HG02943 (cell line): ENCODE measurements at regions not wholly inside any gene's neighbourhood (a gene's known extent, or its start where the extent isn't known, plus 50 kb on each side); places are given as distances from the start of the nearest gene placed in this dataset.
"Not testable (repeated sequence)": the region's sequence is repeated elsewhere in the genome, so short reads cannot be mapped to it uniquely, and the experiment has no call there.

Experiments
- ATAC-seq: cut with Tn5 transposase; IDR thresholded peaks from one replicate; pipeline ENCODE4 v1.9.1; 2021; ENCODE audit warnings: mild to moderate bottlenecking, low read depth, moderate library complexity; ENCODE audit not compliant: unreplicated experiment

- ATAC-seq, result no peak
These were observed 349.3 kb downstream of the SOX4 start for GRCh38 chr6:21942897-21943296.

GRCh38 chr6:21946298-21946783 lies 350.5 kb downstream of the PRL start:
- ATAC-seq, result no peak

- not testable (repeated sequence) for ATAC-seq
These were observed 349.6 kb downstream of the PRL start for GRCh38 chr6:21947227-21947626.

DNA sequence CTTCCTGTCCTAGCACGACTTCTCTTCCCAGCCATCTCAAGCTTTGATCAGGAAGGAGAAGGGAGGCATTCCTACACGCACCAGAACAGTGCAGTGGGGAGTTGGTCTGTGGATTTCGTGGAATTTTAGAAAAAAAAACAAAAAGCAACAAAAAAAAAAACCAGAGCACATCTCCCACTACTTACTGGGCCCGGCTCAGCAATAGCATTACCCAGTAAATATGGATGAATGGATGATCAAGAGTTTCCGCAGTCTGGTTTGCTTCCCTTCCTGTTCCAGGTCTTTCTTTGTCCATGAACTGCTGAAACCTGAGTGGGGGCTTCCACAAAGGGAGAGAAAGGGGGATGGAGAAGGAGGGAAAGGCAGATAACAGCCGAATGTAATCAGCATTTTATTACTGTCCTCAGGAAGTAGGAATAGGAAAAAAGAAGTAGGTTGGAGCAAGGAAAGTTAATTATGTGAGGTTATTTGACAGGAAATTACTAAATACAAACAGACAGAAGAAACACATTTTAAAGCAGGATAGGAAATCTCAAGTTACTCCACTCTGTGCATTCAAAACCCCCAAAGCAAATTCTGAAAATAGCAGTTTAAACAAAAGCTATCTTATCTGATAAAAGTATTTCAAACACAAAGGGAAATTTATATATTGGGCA lies 349.0 kb downstream of the PRL start:
- no peak for ATAC-seq

DNA sequence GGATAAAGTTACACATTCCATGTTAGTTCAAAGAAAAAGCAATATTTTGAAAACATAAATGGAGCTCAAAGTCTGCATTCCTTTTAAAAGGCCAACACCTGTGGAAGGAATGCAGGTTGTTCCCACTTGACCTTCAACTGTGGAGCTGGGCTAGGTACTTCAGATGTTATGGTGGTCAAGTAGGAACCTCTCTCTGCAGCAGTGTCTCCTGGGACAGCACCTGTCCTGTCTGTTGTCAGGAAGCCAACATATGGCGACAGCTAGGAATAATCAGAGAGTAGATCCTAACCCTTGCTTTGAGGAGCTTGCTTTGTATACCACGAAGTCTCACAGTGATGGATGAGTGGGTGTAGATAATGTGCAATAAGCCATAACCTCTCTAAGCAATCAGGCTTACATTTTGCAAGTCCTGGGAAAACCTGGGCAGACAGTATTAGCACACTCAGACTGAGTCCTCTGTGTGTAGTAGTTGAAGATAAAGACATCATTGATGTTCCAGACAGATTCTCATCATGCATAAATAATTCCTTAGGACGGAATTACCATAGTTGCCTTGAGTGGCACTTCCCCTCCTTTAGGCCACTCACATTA lies 347.5 kb downstream of the PRL start:
- no peak for ATAC-seq

DNA sequence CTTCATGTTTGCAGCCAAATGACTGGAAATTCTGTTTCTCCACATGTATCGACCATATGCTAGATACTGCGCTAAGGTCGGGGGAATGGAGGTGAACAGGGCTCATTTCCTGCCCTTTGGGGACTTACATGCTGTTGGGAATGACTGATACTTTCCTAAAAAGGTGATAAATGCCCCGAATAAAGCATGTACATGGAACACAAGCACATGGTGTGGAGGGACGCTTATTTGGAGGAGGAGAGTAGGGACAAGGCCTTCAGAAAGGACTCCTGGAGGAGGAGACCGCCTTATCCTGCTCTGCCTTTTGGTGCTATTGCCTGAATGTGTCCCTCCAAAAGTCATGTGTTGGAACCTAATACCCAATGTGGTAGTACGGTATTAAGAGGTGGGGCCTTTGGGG lies 344.5 kb downstream of the PRL start:
- ATAC-seq, result no peak

- ATAC-seq, result no peak
These were observed 342.7 kb downstream of the PRL start for GRCh38 chr6:21953831-21954801.

- ATAC-seq, result no peak
These were observed 341.7 kb downstream of the PRL start for GRCh38 chr6:21955053-21955595.

GRCh38 chr6:21955951-21956350 lies 340.9 kb downstream of the PRL start:
- no peak for ATAC-seq

- ATAC-seq, result no peak
These were observed 338.4 kb downstream of the PRL start for GRCh38 chr6:21958428-21958827.

DNA sequence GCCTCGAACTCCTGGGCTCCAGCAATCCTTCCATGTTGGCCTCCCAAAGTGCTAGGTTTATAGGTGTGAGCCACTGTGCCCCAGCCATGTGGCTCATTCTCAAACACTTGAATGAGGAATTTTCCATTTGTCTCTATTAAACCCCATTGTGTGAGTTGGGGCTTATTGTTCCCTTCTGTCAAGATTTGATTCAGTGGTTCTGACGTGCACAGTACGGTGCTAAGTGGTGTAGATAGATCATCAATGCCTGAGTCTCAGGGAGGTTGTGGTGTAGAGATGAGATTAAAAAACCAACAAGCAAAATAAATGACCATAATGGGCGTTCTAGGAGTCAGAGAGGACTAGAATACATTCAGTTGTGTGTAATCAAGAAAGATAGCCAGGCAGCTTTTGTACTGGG lies 335.6 kb downstream of the PRL start:
- ATAC-seq, result no peak

DNA sequence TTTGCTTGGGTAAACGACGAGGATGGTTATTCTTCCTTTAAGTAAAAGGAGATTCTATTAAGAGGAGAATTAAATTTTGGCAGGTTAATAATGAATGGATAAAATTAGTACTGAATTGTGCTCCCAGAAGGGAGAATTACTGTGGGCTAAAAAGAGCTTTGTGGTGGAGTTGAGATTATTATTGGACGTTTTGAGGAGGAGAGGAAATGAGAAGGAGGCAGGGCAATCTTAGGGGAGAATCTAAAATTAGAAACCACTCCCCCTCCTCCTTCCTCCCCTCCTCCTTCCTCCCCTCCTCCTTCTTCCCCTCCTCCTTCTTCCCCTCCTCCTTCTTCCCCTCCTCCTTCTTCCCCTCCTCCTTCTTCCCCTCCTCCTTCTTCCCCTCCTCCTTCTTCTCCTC lies 331.8 kb downstream of the PRL start:
- no peak for ATAC-seq

DNA sequence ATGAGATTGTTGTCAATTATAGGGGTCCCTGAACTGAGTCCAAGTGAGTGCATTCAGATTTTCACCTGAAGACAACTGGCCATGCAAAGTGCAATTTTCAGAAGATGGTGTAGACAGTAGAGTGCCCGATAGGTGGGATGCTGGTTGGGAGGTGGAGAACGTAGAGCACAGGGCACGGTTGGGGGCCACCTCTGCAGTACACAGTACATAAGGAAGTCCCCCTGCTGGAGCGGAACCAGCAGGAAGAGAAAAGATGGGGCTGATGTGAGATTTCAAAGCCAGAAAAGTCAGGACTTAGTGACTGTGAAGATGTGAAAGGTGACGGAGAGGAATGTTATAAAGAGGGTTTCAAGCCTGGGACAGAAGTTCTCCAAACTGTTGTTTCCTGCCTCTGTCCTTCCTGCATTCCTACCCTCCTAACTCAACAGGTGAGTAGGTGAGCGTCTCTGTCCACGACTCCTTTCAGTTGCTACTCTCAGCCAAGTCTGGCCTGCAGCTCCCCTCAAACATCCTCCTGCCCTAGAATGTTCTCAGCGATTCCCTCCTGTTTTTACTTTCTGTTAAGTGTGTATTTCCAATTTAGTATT lies 330.8 kb downstream of the PRL start:
- ATAC-seq, result no peak

DNA sequence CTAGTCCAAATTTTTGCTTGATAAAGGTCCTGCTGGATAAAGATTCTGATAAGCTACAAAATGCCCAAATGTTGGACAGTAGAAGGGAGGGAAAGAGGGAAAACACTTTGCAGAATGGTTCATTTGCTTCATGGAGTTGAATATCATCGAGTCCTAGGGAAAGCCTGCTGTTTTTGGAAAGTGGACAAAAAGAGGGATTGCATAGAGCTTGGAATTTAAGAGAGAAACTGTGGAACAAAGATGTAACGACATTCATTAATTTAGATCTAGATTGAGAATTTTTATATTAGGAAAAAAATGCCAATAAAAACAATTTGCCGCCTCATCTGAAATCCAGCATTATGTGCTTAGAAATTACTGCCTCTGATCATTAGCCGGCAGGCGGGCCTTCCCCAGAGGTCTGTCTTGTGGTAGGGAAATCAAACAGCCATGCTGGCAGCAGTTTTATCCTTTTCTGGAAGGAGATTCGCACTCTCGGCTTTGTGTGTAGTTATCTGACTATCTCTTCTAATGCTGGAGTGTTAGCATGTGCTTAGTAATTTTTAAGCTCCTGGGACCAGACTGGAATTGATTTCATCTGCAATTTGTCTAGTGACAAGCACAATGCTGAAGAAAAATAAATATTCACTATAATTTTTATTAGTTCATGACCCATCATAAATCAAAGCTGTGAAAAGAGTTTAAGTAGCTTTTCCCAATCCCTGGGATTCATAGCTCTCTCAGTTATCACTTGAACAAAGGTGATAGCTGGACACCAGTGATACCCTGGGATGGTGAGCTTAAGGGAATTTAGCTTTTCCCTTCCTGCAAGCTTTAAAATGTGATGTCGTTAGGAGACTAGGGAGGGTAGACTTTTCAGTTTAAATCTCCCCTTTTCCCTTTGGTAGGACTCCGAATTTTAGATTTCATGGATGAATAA lies 329.5 kb downstream of the PRL start:
- ATAC-seq, result no peak

DNA sequence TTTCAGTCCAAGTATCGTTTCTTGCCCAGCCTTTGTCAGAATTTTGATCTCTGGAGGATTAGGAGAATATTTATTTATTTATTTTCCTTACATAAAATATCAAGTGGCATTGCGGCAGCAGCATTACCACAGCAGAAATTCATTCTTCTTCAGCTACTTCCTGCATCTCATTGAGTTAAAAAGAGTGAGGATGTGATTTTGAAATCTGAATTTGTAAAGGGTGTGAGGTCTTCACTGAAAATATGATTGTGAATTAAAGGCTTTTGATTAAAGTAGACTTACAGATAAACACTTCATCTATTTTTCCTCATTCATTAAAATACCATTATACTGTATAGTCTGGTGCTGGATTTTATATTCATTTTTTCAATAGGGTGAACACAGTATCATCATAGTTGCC lies 328.4 kb downstream of the PRL start:
- ATAC-seq, result no peak

DNA sequence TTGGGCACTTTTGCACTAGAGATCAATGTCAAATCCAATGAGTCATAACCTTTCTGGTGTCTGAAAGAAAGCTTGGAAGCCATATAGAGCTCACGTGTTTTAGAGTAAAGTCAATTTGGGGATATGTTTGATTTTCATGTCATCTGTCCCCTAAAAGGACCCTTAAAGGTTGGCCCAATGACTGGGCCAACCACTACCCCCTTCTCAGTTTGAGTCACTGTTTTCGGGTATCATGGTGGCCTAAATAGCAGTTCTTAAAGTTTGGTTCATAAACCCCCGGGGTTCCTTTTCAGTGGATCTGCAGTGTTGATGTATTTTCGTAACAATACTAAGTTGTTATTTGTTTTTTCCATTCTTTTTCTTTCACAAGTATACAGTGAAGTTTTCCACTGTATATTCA lies 327.6 kb downstream of the PRL start:
- no peak for ATAC-seq

DNA sequence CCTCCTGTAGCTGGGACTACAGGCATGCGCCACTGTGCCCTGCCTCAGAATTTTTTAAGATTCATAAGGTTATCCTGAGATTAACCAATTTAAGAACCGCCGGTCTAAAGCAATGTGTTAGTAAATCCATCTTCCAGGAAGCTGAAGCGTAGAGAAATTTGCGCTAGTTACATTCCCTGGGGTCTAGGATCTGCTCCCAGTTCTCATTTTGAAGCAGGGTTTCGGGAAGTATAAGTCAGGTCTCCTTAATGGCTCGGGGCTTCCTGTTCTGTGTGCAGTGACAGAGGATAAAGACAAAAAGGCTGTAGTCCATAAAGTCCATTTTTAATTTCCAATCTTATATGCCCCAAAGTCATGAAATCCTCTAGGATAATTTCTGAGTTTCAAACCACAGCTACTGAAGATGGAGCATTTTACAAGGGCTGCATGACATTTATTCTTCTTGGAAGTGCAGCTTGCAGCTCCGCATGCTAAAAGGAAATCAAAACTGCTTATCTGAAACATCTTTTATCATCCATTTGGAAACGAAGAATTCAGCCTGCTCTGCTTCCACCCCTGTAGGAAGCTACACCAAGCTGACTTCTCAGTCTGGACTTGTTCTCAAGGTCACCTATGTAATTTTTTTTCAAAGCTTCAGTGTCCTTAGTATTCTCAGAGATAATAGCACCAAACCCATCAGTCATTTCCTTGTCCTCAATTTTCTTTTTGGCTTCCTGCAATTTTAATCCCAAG lies 326.1 kb downstream of the PRL start:
- no peak for ATAC-seq

DNA sequence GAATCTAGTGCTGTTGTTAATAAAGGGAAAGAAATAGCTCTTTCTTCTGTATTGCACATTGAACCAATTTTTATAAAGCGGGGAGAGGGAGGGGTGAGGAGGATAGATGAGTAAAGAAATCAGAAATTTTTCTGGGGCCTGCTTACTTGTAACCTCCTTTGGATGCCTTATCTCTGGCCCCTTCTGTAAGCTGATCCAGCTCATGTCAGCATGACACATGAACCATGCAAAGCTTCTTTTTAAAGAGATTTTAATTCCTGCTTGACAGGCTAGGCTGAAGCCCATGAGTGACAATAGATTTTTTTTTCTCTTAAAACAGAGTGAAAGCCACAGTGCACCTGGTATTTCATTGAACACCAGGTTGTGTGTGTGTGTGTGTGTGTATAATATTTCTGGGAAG lies 325.3 kb downstream of the PRL start:
- no peak for ATAC-seq

GRCh38 chr6:21972516-21972915 lies 324.3 kb downstream of the PRL start:
- ATAC-seq, result no peak
